GM04504 (cell line): ENCODE measurements at regions not wholly inside any gene's neighbourhood (a gene's known extent, or its start where the extent isn't known, plus 50 kb on each side); places are given as distances from the start of the nearest gene placed in this dataset.
"Not testable (repeated sequence)": the region's sequence is repeated elsewhere in the genome, so short reads cannot be mapped to it uniquely, and the experiment has no call there.

Source experiments
- DNase-seq: peaks from one replicate; pipeline ENCODE4 v3.0.0-alpha.2; 2012; ENCODE audit warnings: low read depth

DNA sequence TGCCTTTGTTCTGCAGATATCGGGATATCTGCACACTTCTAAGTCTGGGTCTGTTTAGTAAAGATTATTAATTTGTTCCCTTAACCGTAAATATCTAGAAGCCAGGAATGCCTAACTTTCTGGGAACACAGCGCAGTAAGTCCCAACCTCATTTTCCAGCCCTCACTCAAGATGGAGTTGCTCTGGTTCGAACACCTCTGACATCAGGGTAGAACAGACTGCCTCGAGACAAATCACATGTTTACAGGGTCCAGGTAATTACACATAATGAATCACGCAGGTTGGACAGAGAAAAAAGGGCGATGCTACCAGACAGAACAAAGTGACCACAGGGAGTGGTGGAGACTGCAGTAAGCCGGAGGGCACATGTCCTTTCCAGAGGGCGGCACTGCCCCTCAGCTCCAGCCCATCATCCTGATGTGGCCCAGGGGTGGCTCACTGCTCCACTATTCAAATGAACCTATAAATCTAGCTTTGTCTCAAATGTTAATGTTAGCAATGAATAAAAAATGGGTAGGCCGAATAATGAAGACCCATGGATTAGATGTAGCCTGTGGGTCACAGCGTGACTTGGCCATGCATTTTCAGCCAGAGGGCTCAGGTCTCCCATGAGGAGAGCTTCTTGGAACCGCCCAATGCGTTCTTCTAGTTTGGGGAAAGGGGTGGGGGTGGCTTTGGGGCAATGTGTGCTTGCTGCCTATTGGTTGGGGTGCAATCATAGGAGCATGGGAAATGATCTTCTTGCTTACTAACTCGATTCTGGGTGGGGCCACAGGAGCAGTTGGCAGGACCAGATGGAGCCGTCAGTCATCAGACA, 159.0 kb upstream of the SFSWAP start:
- DNase-seq: no peak

DNA sequence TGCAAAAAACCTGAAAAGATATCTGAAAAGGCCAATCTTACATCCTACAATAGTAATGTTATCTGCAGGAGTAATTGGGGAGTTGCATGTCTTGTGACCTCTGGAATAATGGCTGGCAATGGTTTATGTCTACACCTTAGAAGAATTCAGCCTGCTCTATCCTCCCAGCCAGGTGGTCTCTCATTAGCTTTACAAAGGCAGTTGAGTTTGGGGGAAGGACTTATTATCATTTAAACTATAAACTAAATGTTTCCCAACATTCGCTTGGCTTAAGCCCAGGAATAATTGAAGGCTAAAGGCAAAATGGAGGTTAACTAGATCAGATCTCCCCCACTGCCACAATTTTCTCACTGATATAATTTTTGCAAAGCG, 158.4 kb upstream of the SFSWAP start:
- no peak for DNase-seq

DNA sequence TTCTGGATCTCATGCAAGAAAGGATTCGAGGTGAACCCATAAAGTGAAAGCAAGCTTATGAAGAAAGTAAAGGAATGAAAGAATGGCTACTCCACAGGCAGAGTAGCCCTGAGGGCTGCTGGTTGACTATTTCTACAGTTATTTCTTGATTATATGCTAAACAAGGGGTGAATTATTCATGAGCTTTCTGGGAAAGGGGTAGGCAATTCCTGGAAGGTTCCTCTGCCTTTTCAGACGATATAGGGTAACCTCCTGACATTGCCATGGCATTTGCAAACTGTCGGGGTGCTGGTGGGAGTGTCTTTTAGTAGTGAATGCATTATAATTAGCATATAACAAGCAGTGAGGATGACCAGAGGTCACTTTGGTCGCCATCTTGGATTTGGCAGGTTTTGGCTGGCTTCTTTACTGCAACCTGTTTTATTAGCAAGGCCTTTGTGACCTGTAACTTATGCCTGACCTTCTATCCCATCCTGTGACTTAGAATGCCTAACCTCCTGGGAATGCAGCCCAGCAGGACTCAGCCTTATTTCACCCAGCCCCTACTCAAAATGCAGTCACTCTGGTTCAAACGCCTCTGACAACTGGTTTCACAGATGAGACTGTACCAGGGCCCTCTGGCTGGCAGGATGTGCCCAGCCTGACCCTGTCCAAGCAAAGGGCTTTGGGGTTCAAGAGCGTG, 157.7 kb upstream of the SFSWAP start:
- no peak for DNase-seq

DNA sequence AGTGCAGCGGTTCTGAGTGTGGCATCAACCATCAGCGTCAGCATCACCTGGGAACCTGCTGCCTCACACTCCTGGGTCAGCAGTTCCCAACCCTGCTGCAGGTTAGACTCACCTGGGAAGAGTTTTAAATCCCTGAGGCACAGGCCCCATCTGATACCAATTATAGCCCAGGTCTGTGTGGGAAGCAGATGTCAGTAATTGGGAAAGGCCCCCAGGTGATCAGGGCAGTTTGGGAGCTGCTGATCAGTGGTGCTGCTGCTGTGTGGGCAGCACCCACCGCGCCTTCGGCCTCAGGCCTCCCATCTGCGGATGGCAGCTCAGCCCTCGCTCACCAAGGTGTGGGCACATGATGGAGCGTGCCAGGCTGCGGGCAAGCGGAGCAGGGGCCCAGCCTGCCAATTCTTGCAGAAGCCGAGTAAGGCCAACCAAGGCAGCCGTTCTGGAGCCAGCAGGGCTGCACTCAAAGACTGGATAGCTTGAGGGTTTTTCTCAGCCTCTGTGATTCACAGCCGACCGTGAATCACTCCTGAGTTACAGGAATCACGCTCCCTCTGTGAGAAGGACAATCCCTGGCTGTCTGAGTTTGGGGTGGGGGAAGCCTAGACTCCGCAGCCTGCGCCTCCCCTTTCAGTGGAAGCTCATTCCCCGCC, 155.6 kb upstream of the SFSWAP start:
- DNase-seq: no peak

DNA sequence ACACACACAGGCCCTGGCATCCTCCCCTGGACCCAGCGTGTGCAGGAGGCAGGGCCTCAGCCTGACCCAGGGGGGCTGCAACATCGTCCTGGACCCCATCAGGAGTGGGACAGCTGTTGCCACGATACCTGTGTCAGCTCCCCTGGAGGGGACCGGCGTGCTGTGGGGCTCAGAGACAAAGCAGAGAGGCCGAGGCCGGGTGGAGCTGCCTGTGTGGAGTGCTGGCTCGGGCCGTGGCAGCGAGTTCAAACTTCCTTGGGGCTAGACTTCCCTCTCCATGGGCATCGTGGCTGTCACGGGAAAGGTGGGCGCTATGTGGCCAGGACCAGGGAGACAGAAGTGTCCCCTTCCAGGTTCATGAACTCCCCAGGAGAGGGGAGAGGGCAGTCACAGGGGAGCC, 155.0 kb upstream of the SFSWAP start:
- no peak for DNase-seq

DNA sequence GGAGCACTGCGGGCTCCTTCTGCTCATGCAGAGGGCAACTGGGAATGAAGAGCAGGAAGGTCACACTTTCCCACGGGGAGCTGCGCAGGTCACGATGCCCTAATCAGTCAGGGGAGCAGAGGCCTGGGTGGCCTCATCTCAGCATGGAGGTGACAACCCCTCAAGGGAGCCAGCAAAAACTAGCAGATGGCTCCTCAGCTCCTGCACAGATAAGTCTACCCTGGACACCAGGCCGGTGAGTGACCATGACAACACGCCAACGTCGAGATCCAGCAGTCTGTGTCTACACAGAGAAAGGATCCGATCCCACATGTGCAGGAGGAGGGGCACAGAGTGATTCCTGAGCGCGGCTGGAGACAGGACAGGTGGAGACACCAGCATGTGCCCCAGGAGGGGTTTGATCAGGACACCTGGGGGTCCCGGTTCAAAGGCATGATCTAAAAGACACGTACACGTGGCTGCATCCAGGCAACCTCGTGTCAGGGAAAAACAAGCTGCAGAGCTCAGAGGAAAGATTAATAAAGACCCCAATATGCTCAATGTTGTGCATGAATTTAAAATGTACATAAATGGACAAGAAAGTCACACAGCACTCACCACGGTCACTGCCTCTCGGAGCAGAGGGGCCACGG, 153.7 kb upstream of the SFSWAP start:
- DNase-seq: no peak

DNA sequence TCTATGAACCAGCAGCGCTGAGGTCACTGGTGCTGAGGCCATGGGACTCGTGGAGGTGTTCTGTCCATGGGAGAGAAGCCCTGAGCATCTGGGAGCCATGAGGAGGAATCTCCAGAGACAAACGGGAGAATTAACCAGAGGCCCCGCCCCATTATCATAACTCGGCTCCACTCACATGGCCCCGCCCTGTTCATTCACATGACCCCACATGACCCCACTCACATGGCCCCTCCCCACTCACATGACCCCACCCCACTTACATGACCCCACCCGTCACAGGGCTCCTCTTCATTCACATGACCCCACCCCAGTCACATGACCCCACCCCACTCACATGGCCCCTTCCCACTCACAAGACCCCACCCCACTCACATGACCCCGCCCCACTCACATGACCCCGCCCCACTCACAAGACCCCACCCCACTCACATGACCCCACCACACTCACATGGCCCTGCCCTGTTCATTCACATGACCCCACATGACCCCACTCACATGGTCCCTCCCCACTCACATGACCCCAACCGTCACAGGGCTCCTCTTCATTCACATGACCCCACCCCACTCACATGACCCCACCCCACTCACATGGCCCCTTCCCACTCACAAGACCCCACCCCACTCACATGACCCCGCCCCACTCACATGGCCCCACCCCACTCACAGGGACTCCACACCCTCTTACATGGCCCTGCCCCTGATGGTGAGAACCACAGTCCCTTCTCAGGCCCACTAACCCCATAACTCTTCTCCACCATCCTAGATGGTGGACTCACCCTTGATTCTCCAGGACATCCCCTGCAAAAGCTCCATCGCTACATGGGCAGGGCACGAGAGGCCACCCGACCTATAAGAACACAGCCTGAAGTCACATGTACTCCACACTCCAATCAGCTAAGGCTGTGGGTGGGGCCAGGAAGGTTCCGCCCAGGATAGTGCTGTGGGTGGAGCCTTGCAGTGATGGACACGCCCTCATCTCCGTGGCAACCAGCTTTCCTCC, 151.1 kb upstream of the SFSWAP start:
- no peak for DNase-seq

DNA sequence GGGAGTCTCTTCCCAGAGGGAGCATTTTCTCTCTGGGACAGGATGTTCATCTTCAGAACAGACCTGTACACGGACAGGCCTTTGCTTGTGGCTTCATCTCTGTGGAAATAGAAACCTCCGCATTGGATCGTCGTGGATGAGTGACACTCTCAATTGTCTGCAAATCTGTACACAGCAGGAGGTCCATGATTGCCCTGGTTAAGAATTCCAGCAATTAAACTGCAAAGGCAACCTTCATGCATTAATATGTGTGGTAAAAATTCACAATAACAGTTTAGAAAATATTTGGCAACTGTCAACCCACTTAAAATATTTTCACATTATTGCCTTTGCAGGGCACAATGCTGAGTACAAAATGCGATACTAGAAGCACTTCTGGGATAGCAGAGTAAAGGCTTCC, 149.8 kb upstream of the SFSWAP start:
- DNase-seq: no peak

DNA sequence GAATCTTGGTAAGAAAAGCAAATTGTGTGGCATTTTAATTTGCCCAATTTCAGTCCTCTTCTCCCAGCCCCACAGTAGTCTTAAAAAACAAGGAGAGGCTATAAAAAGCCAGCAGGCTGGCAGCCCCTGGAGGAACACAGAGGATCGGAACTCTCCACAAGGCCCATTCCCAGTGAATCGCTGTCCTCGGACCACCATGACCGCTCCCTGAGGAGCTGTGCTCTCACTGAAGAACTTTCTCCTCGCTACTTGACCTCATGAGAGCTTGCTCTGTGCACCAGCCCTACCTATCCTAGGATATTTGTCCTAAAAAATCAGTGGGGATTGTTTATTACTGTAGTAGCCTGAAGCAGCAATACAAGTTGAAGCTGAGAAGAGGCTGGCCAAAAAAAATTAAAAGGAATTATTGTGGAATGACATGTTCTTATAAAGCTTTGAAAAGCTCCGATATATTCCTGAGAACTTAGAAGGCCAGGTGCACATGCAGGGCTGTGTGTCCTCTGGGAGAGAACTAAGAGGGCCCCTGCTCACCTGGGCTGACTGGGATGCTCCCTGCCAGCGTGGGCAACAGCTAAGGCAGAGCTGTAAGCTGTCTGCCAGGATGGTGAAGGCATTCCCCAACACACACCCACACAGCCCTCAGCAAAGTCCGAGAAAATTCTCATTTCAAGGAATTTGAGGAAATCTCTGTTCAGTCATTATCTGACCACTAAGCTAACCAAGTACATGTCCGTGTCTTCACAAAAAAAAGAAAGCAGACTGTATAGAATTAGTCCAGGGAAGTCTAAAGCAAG, 148.8 kb upstream of the SFSWAP start:
- DNase-seq: no peak

DNA sequence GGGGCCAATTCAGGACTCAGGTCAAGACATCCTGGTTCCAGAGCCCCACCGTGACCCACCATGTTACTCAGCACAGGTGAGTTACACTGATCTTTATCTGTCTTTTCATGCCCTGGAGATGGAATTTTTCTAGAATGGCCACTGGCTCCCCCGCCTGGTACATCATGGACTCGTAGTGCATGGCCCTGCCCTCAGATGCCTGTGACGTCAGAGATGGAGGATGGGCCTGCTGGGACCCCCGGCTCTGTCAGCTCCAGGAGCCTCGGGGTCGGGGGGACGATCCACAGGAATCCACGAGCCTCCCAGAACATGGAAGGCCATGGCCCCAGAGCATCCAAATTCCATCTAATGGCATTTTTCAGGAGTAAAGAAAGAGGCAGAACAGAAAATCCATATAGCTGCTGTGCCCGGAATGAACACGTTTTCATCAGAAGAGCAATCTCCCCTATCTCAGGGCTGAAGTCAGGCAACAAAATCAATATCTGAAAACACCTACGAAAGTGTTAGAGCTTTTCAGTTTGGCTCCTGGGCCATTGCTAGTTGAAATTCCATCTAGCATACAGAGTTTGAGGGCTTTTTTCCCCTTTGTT, 146.7 kb upstream of the SFSWAP start:
- DNase-seq: not testable (repeated sequence)

DNA sequence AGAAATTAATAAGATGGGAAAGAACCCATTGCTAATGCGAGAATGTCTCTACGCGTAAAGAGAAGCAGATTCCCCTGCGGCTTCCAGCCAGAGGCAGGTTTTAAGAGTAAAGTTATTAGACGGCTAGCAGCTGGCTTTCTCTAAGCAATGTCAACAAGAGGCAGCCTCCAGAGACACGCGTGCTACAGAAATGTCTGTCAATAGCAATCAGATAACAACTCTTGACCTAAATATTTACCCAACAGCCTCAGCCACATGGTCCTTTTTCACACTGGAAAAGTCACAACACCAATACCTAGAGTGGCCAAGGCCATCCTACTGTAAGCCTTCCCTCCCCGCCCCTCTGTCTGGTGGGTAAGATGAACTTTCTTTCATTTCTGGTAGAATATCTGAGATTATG, 146.0 kb upstream of the SFSWAP start:
- DNase-seq: no peak

DNA sequence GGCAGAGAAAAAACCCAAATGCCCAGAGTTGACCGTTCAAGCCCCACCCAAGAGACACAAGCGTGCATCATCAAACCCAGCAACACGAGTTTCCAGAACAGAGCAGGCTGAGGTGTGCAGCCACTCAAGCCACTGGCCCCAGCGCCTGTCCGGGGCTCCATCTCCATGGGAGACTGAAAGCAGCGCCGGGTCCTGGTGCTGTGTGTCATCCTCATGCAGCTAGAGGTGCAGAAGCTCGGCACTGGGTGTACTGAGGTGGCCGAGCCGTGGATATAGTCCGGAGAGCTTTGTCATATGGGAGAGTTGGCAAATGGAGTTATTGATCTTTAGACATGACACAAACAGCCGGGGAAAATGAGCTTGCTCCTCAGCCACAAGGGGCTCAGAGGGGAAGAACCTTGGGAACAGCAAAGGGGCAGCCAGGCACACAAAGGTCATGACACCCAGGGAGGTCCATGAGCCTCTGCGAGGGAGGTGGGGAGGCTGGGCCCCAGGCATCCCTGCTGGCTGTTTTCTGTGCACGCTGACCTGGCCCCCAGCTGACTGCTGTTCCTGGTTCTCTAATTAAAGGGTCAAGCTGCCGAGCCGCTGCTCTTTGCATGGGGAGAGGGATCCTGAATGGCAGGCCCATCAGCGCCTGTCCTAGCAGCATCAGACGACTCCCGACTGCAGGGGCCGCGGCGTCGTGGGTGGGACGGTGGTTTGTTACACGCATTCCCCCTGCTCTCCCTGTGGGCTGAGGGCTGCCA, 145.4 kb upstream of the SFSWAP start:
- DNase-seq: no peak

DNA sequence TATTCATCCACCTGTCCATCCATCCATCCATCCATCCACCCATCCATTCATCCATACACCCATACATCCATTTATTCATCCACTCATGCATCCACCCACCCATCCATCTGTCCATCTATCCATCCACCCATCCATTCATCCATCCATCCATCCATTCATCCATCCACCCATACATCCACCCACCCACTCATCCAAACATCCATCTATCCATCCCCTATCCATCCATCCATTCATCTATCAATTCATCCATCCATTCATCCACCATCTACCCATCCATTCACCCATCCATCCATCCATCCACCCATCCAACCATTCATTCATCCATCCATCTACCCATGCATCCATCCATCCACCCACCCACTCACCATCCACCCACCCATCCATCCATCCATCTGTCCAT, 142.6 kb upstream of the SFSWAP start:
- no peak for DNase-seq

DNA sequence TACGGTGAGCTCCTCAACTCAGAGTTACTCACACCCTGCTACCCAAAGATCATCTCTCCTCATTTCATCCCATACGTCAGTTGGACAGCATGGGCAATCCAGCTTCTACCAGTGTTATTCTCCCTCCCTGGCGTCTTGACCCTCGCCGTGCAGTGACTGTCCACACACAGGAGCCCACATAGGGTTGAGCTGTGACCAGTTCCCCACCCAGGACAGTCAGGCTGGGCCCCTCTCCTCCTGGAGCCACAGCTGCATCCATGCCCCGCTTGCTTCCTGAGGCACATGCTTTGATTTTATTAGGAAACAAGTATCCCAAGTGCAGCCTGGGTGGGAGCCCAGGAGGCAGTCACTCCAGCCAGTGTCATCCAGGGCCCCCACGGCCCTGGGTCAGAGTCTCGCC, 140.3 kb upstream of the SFSWAP start:
- no peak for DNase-seq

DNA sequence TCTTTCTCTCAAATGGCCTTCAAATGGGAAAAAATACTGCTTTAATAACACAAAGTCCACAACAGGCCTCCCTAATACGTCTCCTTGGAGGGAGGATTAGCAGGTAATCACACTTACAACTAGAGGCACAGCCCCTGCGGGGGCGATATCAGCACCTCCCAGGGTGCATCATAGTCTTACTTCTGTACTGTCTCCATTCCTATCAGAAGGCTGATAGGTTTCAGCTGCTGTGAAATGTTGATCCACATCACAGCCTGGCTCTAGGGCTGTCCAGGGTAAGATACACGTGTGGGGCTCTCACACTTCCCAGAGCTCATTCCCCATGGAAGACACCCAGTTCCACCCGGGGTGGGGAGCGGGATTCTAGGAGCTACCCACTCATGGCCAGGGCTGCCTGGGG, 139.1 kb upstream of the SFSWAP start:
- no peak for DNase-seq

DNA sequence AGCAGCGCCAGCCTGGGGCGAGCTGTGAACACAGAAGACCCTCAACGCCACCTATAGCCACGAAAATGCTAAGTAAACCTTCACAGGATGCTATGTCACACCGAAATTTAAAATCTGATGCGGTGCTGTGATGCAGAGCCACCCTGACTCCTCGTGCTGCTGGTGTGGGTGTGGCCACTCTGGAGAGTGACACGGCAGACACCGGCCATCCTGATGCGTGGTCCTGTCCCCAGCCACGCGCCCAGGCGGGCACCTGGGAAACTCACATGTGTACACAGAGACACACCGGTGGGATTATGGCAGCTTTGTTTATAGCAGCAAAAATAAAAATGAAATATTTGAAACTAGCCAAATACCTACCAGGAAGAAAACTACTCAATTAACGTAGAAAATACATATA, 138.3 kb upstream of the SFSWAP start:
- no peak for DNase-seq

DNA sequence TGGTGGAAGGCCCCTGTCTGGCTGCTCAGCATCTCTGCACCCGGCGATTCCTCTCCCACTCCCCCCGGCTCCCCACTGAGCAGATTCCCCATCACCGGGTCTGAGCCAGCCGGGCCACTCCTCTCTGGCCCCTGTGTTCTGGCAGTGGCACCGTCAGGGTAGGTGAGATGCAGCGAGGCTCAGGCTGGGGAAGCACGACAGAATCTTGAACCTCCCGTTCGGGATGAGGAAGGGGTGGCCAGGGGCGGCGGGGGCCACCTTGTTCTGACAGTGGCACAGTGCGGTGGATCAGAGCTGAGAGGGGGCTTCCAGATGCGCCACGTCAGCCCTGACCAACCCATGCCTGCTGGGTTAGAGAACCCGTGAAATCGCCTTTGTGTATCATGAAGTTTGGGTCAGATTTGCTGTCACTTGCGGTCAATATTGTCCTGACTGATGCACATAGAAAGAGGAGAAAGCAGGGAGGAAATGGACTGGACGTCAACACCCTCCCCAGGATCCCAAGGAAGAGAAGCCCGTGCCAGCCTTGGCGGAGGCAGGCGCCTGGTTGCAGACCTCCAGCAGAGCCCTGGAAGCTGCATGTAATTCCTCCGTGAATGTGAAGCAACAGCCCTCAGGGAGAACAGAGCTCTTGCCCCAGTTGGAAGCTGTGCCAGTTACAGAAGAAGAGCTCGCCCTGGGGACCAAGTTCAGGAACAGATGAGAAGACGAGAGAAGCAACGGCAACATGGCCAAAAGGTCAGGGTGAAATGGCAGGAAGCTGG, 137.1 kb upstream of the SFSWAP start:
- no peak for DNase-seq

DNA sequence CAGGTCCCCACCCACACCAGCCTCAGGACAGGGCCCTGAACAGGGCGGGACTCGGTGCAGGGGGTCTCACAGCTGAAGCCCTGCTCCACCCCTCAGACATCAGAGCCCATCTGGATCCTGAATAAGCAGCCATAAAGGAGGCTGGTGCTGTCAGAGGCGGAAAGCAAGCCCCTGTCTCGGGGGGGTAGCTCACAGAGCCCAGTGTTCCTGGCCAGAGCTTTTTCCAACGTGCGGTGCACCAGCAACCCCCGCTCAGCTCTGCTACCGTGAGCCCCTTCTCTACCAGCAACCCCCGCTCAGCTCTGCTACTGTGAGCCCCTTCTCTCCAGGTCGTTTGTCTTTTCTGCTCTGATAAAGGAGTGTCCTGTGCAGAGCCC, 136.5 kb upstream of the SFSWAP start:
- DNase-seq: no peak

DNA sequence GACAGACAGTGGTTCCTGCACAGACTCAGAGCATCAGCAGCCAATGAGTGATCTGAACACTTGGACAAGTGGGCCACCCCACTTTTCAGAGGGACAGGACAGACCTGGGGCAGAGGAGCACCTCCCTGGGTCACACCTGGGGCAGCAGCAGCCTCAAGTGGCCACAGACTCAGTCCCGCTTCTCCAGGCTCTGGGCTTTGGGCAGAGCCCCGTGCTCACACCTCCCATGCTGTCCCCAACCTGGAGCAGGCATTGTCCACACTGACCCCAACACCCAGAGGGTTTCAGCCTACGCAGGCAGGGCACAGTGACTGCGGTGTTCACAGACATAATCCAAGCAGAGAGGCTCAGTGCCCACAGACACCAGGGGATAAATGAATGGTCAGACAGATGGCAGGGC, 135.5 kb upstream of the SFSWAP start:
- no peak for DNase-seq
